Ammon's horn (tissue), 1 donor: ENCODE measurements at regions not wholly inside any gene's neighbourhood (a gene's known extent, or its start where the extent isn't known, plus 50 kb on each side); places are given as distances from the start of the nearest gene placed in this dataset.

ENCODE experiments used
- DNase-seq: peaks from one replicate; pipeline ENCODE4 v3.0.0-alpha.2; 2016; ENCODE audit warnings: low spot score

DNA sequence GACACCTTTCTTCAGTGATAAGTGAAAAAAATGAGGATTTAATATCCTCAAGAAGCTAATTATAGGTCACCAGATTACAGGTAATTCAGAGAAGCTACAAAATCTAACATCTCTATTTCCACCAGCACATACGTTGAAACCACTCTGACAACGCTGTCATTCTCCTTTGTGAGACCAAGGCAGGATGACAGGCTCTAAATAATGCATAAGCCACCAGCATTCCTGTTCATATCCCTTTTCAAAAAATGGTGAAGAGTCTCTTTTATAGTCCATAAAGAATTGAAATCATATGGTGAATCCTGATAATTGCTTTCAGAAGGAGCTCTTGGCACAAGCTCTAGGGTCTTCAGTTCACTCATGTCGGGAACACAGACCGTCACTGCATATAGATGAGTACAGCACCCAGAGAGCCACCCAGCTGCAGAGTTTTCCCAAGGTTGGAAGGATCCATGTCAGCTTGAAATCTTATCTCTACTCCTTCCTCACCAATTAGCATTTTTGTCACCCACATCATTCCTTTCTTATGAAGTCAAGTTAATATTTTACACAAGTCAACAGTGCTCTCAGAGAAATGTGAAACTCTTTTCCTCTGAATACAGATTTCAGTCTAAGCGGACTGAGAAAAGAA, 431.4 kb downstream of the TBC1D4 start:
- no peak for DNase-seq

DNA sequence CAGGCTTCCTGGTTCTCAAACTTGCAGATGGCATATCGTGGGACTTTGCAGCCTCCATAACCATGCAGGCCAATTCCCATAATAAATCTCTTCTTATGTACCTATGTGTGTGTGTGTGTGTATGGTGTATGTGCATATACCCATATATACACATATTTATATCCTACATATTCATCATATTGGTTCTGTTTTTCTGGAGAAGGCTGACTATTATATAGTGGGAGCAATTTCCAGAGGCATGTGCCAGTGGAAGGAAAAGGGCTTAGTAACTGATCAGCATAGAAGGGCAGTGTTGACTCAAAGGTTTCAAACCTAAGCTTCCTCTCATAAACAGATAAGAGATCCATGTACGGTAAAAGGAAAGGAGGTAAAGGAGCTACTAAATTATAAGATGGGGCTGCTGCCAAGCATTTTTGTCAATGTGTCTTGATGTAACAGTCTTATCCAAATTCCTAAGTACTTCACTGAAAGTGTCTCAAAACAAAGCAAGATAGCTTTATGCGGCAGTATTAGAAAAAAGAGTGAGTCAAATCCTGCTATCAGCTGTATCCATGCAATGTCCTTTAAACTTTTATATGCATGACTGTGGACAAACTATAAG, 432.1 kb downstream of the TBC1D4 start:
- no peak for DNase-seq

DNA sequence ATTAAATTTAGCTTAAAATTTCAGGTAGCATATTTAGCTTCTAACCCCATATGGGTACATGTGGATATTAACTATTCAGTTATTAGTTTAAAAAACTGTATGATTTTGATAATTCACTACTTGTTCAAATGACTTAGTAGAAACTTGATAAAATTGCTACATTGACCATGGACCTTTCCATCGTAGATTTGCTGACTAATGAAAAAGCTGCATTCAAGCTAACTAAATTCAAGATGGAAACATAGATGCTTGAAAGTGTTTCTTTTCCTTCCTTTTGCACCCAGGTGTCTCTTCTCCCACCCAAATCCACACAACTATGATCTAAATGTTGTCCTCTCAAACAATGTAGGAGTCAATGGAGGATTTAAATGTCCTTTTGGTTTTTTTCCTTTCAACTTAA, 439.2 kb downstream of the TBC1D4 start:
- DNase-seq, result no peak

DNA sequence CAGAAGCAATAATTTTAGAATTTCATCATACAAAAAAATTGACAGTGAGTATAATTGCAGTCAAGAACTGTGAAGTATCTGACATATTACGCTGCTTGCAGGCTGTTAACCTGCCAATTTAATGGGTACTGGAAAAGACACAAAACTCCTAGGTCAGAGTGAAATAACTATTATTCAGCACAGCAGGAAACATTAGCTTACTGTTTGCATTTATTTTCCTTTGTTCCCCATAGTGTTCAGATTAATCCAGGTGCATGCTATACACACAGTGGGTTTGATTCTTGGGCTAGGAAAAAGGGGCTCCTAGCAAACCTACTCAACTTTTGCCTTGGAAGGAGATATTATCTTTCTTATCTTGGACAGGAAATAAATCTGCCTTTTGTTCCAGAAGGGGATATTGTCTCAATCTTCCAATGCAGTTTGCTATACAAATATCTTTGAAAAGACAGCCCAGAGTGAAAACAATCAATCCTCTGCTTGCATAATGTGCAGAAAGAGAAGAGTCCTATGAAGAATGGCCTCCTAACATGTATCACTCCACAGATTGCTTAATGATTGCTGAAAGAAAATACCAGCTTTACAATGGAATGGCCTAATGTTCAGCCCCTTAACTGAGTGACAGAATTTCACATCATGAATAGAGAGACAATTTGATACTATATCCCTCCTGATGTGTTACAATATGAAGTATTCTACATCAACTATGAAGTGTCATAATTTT, 443.4 kb downstream of the TBC1D4 start:
- DNase-seq, result no peak

DNA sequence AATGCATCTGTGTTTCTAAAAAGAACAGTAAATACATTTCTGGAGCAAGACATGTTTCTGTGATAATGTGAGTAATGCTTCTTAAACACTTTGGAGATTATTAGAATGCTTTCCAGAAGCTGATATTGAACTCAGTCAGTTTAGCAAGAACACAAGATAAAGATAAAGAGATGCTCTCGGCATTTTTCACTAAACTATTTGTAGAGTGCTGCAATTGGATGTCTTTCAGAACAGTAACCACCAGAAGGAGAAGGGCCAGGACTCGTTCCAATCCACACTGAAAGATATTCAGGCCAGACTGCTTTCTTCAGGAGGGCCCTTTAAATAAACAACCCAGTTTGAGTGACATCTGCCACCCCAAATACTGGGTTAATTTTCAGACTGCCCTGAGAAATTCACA, 456.0 kb downstream of the TBC1D4 start:
- DNase-seq, result no peak

DNA sequence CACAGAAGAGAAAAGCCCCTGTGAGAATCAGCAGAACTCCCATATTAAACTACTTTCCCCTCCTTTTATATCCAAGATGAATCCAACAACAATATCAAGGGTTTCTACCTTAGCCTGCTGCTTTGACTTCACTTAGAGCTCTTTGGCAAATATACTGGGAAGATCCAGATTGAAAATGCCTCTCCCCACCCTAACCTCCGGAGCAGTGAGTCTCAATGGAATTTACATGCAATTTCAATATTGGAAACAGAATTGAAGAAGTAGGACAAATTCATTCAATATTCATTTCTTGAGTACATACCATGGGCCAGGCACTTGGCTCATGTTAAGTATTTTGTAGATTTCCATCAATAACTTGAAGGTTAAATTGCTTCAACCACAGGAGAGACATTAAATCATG, 457.4 kb downstream of the TBC1D4 start:
- no peak for DNase-seq

GRCh38 chr13:75023609-75024008, 458.4 kb downstream of the TBC1D4 start:
- no peak for DNase-seq

GRCh38 chr13:75021151-75021550, 460.8 kb downstream of the TBC1D4 start:
- no peak for DNase-seq

GRCh38 chr13:75016225-75016624, 465.7 kb downstream of the TBC1D4 start:
- no peak for DNase-seq

DNA sequence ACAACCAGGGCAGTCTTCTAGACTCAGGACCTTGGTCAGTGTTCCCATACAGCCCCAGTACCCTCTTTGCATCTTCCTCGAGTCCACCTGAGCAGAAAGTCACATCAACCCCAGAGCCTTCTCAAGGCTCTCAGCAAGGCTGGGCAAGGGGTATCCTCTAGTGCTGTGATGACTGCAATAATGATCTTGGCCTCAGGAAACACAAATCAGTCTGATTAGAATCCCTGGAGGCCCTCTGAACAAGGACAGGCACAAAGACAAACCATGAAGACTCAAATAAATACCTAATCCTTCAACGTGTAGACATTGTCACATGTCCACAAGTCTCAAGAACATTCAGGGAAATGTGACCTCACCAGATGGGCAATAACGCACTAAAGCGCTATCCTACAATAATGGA, 468.2 kb downstream of the TBC1D4 start:
- DNase-seq, result no peak

DNA sequence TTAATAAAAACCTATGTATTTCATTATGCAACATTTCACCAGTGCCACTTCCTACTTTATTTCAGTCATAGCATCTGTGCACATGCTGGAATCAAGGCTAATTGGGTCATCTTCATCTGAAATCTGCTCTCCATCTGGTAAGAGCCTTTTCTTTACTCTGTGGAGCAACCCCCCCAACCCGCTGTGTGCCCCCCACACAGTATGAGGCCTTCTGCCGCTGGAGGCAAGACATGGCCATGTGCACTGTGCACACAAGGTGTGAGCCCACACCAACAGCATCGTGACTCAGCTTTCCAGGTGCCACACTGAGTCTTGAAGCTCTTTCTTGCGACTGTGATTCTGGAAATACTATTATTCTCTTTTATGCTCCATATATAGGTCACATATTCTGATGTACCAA, 471.0 kb downstream of the TBC1D4 start:
- no peak for DNase-seq

DNA sequence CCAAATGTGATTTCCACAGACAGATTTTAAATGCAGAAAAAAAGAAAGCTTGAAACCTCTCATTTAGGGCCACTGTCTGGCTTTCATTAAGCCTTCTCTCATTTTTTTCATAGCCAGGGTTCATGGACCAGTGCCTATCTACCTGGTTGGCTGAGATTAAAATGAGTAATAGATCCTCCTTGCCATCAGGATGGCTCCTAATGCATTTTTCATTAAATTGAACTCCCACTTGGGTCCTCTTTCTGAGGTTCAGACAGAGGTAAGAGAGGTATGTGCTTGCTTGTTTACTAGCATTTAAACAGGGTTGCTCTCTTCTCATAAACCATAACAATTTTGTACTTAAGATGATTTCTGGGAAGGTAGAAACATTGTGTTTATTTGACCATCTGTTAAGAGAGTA, 473.0 kb downstream of the TBC1D4 start:
- no peak for DNase-seq

- DNase-seq, result no peak
These were observed 491.0 kb downstream of the TBC1D4 start for GRCh38 chr13:74990992-74991391.

- no peak for DNase-seq
These were observed 494.8 kb downstream of the TBC1D4 start for GRCh38 chr13:74987124-74987690.

- DNase-seq, result no peak
These were observed 495.4 kb downstream of the TBC1D4 start for GRCh38 chr13:74986609-74987008.

- DNase-seq, result no peak
These were observed 502.3 kb downstream of the TBC1D4 start for GRCh38 chr13:74979703-74980102.

GRCh38 chr13:74978591-74978990, 503.4 kb downstream of the TBC1D4 start:
- DNase-seq, result no peak

DNA sequence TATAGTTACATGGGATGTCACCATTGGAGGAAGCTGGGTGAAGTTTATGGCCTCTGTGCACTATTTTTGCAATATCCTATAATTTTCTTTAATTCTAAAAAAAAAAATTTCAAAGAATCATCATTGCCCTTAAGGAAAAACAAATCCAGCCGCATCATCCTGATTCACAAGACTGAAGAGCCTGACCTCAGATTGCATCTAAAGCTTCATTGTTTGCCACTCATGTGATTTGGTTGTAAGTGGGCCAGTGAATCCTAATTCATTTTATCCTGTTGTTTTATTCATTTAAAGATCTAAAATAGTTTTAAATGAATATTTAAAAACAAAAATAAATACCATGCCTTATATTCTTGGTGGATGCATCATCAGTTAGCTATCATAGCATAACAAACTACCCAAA, 504.5 kb downstream of the TBC1D4 start:
- no peak for DNase-seq

DNA sequence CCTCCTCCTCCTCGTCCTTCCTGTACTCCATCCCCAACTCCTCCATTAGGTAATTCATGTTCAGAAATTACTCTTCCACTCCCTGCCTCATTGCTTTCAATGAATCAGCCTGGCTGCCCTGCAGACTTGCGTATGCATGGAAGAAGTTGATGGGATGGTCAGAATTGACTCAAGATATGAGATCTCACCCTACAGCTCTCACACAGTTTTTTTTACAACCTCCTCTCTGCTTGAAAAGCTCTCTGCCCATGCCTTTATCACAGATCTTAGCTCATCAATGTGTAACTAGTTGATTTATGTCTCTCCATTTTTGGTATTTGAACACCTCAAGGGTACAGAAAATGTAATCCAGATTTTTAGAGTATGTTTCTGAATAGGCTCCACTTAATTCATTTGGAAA, 506.9 kb downstream of the TBC1D4 start:
- DNase-seq, result no peak

DNA sequence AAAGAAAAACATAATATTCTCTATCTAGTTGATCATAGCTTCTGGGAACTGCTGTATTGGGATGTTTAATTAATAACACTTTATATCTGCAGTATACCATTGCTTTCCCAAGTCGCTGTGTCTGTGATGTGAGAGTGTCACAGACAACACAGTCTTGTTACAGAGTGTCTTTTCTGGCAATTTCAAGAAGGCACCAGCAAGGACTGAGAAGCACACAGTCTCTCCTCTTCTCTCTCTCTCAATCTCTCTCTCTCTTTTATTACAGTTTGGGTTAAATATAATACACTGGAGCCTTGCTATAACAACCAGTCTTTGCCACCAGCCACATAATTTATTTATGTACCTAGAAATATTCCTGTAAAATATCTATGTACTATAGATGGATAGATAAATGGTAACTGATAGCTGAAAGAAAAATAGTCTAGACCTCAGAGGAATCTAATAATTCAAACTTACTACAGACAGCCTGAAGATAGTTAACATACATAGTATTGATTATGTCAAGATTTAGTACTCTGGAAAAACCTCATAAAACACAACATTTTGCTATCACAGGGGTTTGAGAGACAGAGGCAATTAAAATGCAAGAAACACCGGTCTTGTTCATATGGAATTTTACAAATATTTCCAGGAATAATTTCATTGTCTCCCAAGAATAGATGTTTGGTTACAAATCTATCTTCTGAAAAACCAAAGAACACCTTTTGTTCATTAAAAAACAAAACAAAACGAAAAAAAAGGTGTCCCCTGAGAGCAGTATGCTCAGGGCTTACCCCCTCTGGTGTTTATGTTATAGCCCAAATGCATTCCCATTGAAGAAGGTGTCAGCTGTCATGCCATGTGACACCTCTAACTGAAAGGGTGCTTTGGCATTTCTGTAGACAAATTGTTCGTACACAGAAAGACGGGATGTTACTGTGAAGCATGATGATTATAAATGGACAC, 507.8 kb downstream of the TBC1D4 start:
- DNase-seq, result no peak

DNA sequence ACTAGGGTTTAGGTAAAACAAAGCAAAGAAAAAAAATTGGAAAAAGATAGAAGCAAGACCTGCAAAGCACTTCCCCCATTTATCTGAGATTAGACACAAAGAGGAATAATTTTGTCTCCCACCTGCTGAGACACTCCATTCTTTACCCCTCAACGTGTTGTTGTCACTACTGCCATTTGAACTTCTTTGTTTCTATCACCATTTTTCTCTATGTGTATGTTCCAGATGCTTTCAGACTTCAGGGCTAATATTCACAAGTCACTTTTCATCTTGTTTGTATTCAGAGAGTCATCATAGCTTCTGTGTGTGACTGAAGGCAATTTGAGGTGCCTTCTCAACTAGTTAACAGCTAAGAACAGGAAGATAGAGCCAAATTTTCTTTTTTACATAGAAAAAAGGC, 512.5 kb downstream of the TBC1D4 start:
- no peak for DNase-seq

DNA sequence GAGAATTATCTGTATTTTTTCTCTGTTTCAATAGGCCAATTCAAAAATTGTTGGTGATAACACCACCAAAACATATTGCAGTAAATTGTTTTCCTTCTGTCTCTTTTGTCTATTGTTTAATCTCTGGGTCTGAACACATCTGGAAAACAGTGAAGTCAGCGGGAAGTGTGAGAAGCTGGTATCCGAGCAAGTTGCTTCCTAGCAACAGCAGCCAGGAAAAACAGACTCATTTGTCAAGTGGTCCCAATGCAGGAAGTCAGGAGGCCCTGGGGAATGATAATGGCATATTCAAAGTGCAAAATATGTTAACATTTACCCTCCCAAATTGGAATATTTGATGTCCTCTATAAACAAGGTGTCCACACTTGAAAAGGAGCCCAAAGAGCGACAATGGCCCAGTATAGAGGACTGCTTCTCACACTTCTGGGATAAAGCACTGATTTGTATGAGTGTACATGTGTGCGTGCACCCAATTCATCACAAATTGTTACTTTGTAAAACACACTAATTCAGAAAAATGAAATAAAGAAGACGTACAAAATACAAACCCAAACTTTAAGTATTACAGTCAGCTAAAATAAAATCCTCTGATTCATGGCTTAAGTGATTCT, 515.0 kb downstream of the TBC1D4 start:
- DNase-seq, result peak; percentile 72
